OCI-LY7 (cell line): ENCODE measurements at regions not wholly inside any gene's neighbourhood (a gene's known extent, or its start where the extent isn't known, plus 50 kb on each side); places are given as distances from the start of the nearest gene placed in this dataset.

Source experiments
- BruUV-seq: library from RNA; stranded (reverse); fragments of 400-500 nt; replicated peaks from 2 replicates; lab custom pipeline; 2021; lab: Mats Ljungman, UMichigan
- CTCF ChIA-PET: fragments of 300-600 bp; sonication (Branson Sonifier 250); formaldehyde crosslinking; loops from one replicate; lab custom pipeline; 2022; ENCODE audit warnings: antibody characterized with exemption; ENCODE audit not compliant: unreplicated experiment; lab: Charles Lee
- POLR2A ChIA-PET: fragments of 300-600 bp; sonication (Branson Sonifier 250); formaldehyde crosslinking; loops from one replicate; lab custom pipeline; 2022; ENCODE audit warnings: antibody characterized with exemption; lab: Charles Lee
- DNase-seq: peaks from one replicate; pipeline ENCODE4 v3.0.0-alpha.2; 2015; ENCODE audit warnings: low spot score
- H2AFZ ChIP-seq: fragments of 200-600 bp; sonication (generic), shearing (Covaris generic); 2 replicates; pipeline ENCODE4 v1.6.1; 2014; ENCODE audit warnings: mild to moderate bottlenecking, antibody characterized with exemption, low read length, moderate library complexity
- H3K27ac ChIP-seq: fragments of 200-600 bp; sonication (generic); 2 replicates; pipeline ENCODE4 v1.5.1; 2014; ENCODE audit warnings: mixed run types, low read depth, mild to moderate bottlenecking, moderate library complexity, low read length, inconsistent platforms; ENCODE audit not compliant: poor library complexity, severe bottlenecking
- H3K36me3 ChIP-seq: fragments of 200-600 bp; sonication (generic); 2 replicates; pipeline ENCODE4 v1.6.1; 2014; ENCODE audit warnings: mild to moderate bottlenecking, antibody characterized with exemption, low read length, moderate library complexity, mixed read lengths; ENCODE audit not compliant: insufficient read depth
- H3K4me1 ChIP-seq: fragments of 200-600 bp; sonication (generic); 2 replicates; pipeline ENCODE4 v1.5.1; 2014; ENCODE audit warnings: mild to moderate bottlenecking, low read length; ENCODE audit not compliant: insufficient read depth, poor library complexity, severe bottlenecking
- H3K4me2 ChIP-seq: fragments of 200-600 bp; sonication (generic); 2 replicates; pipeline ENCODE4 v1.6.1; 2014; ENCODE audit warnings: mild to moderate bottlenecking, low read length
- H3K4me3 ChIP-seq: fragments of 200-600 bp; sonication (generic); 2 replicates; pipeline ENCODE4 v1.5.1; 2014; ENCODE audit warnings: mild to moderate bottlenecking, low read depth, low read length; ENCODE audit not compliant: poor library complexity, severe bottlenecking
- H3K79me2 ChIP-seq: fragments of 200-600 bp; sonication (generic); 2 replicates; pipeline ENCODE4 v1.6.1; 2016; ENCODE audit warnings: low read depth, mild to moderate bottlenecking, low read length, moderate library complexity, mixed read lengths; ENCODE audit not compliant: insufficient read depth
- H3K9me2 ChIP-seq: fragments of 200-600 bp; sonication (generic); 2 replicates; pipeline ENCODE4 v1.6.1; 2016; ENCODE audit warnings: mild to moderate bottlenecking, low read length, mixed read lengths; ENCODE audit not compliant: insufficient read depth
- H3K9me3 ChIP-seq: fragments of 200-600 bp; sonication (generic); 2 replicates; pipeline ENCODE4 v1.6.1; 2014; ENCODE audit warnings: mild to moderate bottlenecking, mixed run types, low read length, mixed read lengths
- H4K20me1 ChIP-seq: fragments of 200-600 bp; sonication (generic); 2 replicates; pipeline ENCODE4 v1.6.1; 2014; ENCODE audit warnings: mild to moderate bottlenecking, antibody characterized with exemption, low read length, moderate library complexity, mixed read lengths; ENCODE audit not compliant: insufficient read depth
- CTCF ChIP-seq: fragments of 200-600 bp; sonication (generic); conservative IDR thresholded peaks from 2 replicates; pipeline ENCODE4 v1.5.1; 2014; ENCODE audit warnings: mild to moderate bottlenecking, antibody characterized with exemption, low read length, moderate library complexity, mixed read lengths
- EZH2phosphoT487 ChIP-seq: fragments of 200-600 bp; sonication (generic); IDR thresholded peaks from 2 replicates; pipeline ENCODE4 v1.6.1; 2018; ENCODE audit warnings: low read depth, borderline replicate concordance, mild to moderate bottlenecking, mixed run types, antibody characterized with exemption, low read length, moderate library complexity, mixed read lengths
- intact Hi-C: fragments of 100-400 bp; cut with micrococcal nuclease; formaldehyde crosslinking; loops from one replicate; pipeline ENCODE4 v1.10.0; 2022; ENCODE audit not compliant: unreplicated experiment

- no peak overlapping the region for H3K4me3 ChIP-seq
- H3K4me1 ChIP-seq: no peaks in the 10 kb centered on the region
- CTCF ChIA-PET: no interaction called here
- no peaks in the 10 kb centered on the region for H3K79me2 ChIP-seq
- H4K20me1 ChIP-seq: no peaks in the 10 kb centered on the region
- TF ChIP-seq EZH2phosphoT487 (no peak), CTCF (0 out of 2 replicates have a peak, but pooled peaks have one; percentile 4)
- POLR2A ChIA-PET: no interaction called here
- no peak for DNase-seq
- intact Hi-C loops: no loop called here
- H3K9me2 ChIP-seq: no peaks in the 10 kb centered on the region
- H2AFZ ChIP-seq: no peak overlapping the region
- BruUV-seq: no TSS peak
- no peak overlapping the region for H3K4me2 ChIP-seq
- H3K27ac ChIP-seq: no peak overlapping the region
- H3K9me3 ChIP-seq: no peaks in the 10 kb centered on the region
- H3K36me3 ChIP-seq: no peaks in the 10 kb centered on the region
Measured at GRCh38 chr5:40074826-40075225, 604.9 kb upstream of the PTGER4 start.

GRCh38 chr5:40073927-40074326 is 605.8 kb upstream of the PTGER4 start:
- intact Hi-C loops: no loop called here
- H3K4me1 ChIP-seq: no peaks in the 10 kb centered on the region
- ChIA-PET CTCF (no interaction called here), POLR2A (no interaction called here)
- DNase-seq: no peak
- H3K36me3 ChIP-seq: no peaks in the 10 kb centered on the region
- no peak overlapping the region for H3K27ac ChIP-seq
- BruUV-seq: no TSS peak
- H3K9me2 ChIP-seq: no peaks in the 10 kb centered on the region
- H3K79me2 ChIP-seq: no peaks in the 10 kb centered on the region
- H3K9me3 ChIP-seq: no peaks in the 10 kb centered on the region
- H2AFZ ChIP-seq: no peak overlapping the region
- H3K4me3 ChIP-seq: no peak overlapping the region
- no peaks in the 10 kb centered on the region for H4K20me1 ChIP-seq
- H3K4me2 ChIP-seq: no peak overlapping the region
- TF ChIP-seq CTCF: no peak
- no peak for TF ChIP-seq EZH2phosphoT487

GRCh38 chr5:40071870-40072269 is 607.8 kb upstream of the PTGER4 start:
- no peak overlapping the region for H3K4me3 ChIP-seq
- TF ChIP-seq EZH2phosphoT487 (no peak), CTCF (no peak)
- H3K9me2 ChIP-seq: no peaks in the 10 kb centered on the region
- CTCF ChIA-PET: no interaction called here
- H3K27ac ChIP-seq: no peak overlapping the region
- H3K4me2 ChIP-seq: no peak overlapping the region
- POLR2A ChIA-PET: no interaction called here
- H3K36me3 ChIP-seq: no peaks in the 10 kb centered on the region
- H3K79me2 ChIP-seq: no peaks in the 10 kb centered on the region
- no TSS peak for BruUV-seq
- no peak for DNase-seq
- H4K20me1 ChIP-seq: no peaks in the 10 kb centered on the region
- no peaks in the 10 kb centered on the region for H3K4me1 ChIP-seq
- H2AFZ ChIP-seq: no peak overlapping the region
- intact Hi-C loops: no loop called here
- H3K9me3 ChIP-seq: no peaks in the 10 kb centered on the region
